ENCODE measurements at regions not wholly inside any gene's neighbourhood (a gene's known extent, or its start where the extent isn't known, plus 50 kb on each side); places are given as distances from the start of the nearest gene placed in this dataset.

- TF ChIP-seq, protein P1, sequence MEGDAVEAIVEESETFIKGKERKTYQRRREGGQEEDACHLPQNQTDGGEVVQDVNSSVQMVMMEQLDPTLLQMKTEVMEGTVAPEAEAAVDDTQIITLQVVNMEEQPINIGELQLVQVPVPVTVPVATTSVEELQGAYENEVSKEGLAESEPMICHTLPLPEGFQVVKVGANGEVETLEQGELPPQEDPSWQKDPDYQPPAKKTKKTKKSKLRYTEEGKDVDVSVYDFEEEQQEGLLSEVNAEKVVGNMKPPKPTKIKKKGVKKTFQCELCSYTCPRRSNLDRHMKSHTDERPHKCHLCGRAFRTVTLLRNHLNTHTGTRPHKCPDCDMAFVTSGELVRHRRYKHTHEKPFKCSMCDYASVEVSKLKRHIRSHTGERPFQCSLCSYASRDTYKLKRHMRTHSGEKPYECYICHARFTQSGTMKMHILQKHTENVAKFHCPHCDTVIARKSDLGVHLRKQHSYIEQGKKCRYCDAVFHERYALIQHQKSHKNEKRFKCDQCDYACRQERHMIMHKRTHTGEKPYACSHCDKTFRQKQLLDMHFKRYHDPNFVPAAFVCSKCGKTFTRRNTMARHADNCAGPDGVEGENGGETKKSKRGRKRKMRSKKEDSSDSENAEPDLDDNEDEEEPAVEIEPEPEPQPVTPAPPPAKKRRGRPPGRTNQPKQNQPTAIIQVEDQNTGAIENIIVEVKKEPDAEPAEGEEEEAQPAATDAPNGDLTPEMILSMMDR (IDR thresholded peaks at IDR 0.05), result no peak
- TF ChIP-seq ZFX (IDR thresholded peaks at IDR 0.05; ENCODE audit: borderline replicate concordance), result no peak
- no peak overlapping the region for H3K27ac ChIP-seq
These were observed 73.5 kb upstream of the CADM1 start for GRCh38 chr11:115577701-115578100.

GRCh38 chr11:115576606-115577380 is 72.6 kb upstream of the CADM1 start:
- H3K27ac ChIP-seq, result no peak overlapping the region

GRCh38 chr11:115572551-115572950 is 68.3 kb upstream of the CADM1 start:
- no peak overlapping the region for H3K27ac ChIP-seq
- TF ChIP-seq, protein P1 (IDR thresholded peaks at IDR 0.05), result no peak
- no peak for TF ChIP-seq ZFX (IDR thresholded peaks at IDR 0.05; ENCODE audit: borderline replicate concordance)

More at GRCh38 chr11:115576606-115577380, 72.6 kb upstream of the CADM1 start:
- no peak for TF ChIP-seq ZFX (IDR thresholded peaks at IDR 0.05; ENCODE audit: borderline replicate concordance)
- TF ChIP-seq, protein P1 (IDR thresholded peaks at IDR 0.05), result no peak

GRCh38 chr11:115566180-115566764 is 62.1 kb upstream of the CADM1 start:
- no peak overlapping the region for H3K27ac ChIP-seq
- TF ChIP-seq ZFX (IDR thresholded peaks at IDR 0.05; ENCODE audit: borderline replicate concordance), result no peak
- TF ChIP-seq, protein P1 (IDR thresholded peaks at IDR 0.05), result no peak

DNA sequence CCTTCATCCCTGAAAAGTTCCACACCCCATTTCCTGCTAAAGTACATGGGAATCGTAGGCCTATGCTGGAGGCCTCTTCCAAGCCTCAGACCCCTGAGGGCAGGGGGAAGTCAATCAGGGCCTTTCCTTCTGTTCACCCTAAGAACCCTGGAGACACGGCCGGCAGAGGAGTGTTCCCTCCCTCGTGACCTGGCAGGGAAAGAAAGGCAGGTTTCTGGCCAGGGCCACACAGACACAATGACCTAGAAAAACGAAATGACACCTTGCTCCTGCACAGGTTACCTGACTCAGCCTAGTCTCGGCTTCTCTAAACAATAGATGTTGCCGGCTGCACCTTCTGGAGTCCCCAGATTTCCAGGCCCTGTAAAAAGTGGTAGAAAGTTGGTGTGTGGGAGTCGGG is 60.6 kb upstream of the CADM1 start:
- no peak for TF ChIP-seq ZFX (IDR thresholded peaks at IDR 0.05; ENCODE audit: borderline replicate concordance)
- TF ChIP-seq, protein P1 (IDR thresholded peaks at IDR 0.05), result no peak
- H3K27ac ChIP-seq, result no peak overlapping the region

DNA sequence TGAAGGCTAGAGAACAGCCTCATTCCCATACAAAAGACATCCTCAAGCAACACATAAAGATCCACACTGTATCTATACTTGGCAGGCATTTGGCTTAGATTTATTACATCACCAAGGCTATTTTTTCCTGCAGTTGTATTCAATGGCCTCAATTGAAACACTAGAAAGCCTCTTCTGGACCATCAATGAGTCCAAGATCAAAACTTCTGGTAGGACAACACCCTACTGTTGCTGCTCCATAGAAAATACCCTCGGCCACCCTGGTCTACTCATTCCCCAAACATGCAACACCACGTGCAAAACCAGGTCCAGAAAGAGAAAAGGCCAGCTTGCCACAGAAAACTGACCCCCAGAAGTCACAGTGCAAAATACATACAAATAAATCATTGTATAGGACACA is 56.9 kb upstream of the CADM1 start:
- TF ChIP-seq ZFX (IDR thresholded peaks at IDR 0.05; ENCODE audit: borderline replicate concordance), result no peak
- TF ChIP-seq, protein P1 (IDR thresholded peaks at IDR 0.05), result no peak
- no peak overlapping the region for H3K27ac ChIP-seq

DNA sequence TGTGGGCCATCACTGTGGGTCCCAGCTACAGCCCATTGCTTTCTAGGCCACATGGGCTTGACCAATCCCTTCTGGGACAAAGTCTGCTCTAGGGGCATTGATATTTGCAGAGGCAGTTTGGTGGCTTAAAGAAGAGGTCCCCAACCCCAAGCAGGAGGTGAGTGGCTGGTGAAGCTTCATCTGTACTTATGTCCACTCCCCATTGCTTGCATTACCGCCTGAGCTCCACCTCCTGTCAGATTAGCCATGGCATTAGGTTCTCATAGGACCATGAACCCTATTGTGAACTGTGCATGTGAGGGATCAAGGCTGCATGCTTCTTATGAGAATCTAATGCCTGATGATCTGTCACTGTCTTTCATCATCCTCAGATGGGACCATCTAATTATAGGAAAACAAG is 54.4 kb upstream of the CADM1 start:
- H3K27ac ChIP-seq, result no peak overlapping the region
- TF ChIP-seq, protein P1 (IDR thresholded peaks at IDR 0.05), result no peak
- no peak for TF ChIP-seq ZFX (IDR thresholded peaks at IDR 0.05; ENCODE audit: borderline replicate concordance)

Measured in 22Rv1 (cell line).